Ammon's horn (tissue), 1 donor: ENCODE measurements at regions not wholly inside any gene's neighbourhood (a gene's known extent, or its start where the extent isn't known, plus 50 kb on each side); places are given as distances from the start of the nearest gene placed in this dataset.

Experiments used
- DNase-seq: peaks from one replicate; pipeline ENCODE4 v3.0.0-alpha.2; 2016; ENCODE audit warnings: low spot score

GRCh38 chr21:38702196-38702595 lies 103.5 kb upstream of the ETS2 start:
- no peak for DNase-seq

- no peak for DNase-seq
Measured at GRCh38 chr21:38709876-38710275, 95.9 kb upstream of the ETS2 start.

GRCh38 chr21:38712071-38712470 lies 93.7 kb upstream of the ETS2 start:
- DNase-seq, result peak; percentile 20

GRCh38 chr21:38712664-38713063 lies 93.1 kb upstream of the ETS2 start:
- no peak for DNase-seq

GRCh38 chr21:38714039-38714817 lies 91.5 kb upstream of the ETS2 start:
- DNase-seq, result no peak

GRCh38 chr21:38714999-38715398 lies 90.7 kb upstream of the ETS2 start:
- no peak for DNase-seq

GRCh38 chr21:38716088-38716487 lies 89.6 kb upstream of the ETS2 start:
- DNase-seq, result no peak

- no peak for DNase-seq
Measured at GRCh38 chr21:38716942-38717341, 88.8 kb upstream of the ETS2 start.

GRCh38 chr21:38718481-38718880 lies 87.2 kb upstream of the ETS2 start:
- no peak for DNase-seq

GRCh38 chr21:38720074-38720473 lies 85.7 kb upstream of the ETS2 start:
- no peak for DNase-seq

- no peak for DNase-seq
Measured at GRCh38 chr21:38721055-38721454, 84.7 kb upstream of the ETS2 start.

GRCh38 chr21:38721958-38722357 lies 83.8 kb upstream of the ETS2 start:
- no peak for DNase-seq

GRCh38 chr21:38725196-38726157 lies 80.3 kb upstream of the ETS2 start:
- DNase-seq, result no peak

- no peak for DNase-seq
Measured at GRCh38 chr21:38726482-38726881, 79.2 kb upstream of the ETS2 start.

GRCh38 chr21:38729291-38729690 lies 76.4 kb upstream of the ETS2 start:
- DNase-seq, result no peak

- no peak for DNase-seq
Measured at GRCh38 chr21:38729754-38730379, 75.9 kb upstream of the ETS2 start.

- peak; percentile 85 for DNase-seq
Measured at GRCh38 chr21:38733972-38734546, 71.7 kb upstream of the ETS2 start.

GRCh38 chr21:38734646-38735365 lies 70.9 kb upstream of the ETS2 start:
- DNase-seq, result no peak

- no peak for DNase-seq
Measured at GRCh38 chr21:38735626-38736206, 70.0 kb upstream of the ETS2 start.

GRCh38 chr21:38740090-38740489 lies 65.6 kb upstream of the ETS2 start:
- no peak for DNase-seq
